ENCODE measurements at regions not wholly inside any gene's neighbourhood (a gene's known extent, or its start where the extent isn't known, plus 50 kb on each side); places are given as distances from the start of the nearest gene placed in this dataset.

DNA sequence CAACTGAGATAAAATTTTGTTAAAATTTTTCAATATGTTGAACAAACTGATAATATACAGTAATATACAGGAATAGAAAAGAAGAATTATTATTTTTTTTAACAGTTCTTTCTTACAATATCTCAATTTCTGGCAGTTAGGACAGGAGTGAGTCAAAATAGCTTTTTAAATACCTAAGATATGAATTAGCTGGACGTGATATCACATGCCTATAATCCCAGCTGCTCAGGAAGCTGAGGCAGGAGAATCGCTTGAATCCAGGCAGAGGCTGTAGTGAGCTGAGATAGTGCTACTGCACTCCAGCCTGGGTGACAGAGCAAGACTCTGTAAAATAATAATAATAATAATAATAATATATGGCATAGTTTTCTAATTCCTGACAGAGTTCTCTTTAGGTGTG lies 1039.3 kb downstream of the STPG2 start:
- Histone ChIP-seq H2BK5ac (ENCODE audit: low read depth, low read length, poor library complexity) (no peak overlapping the region), H3K4ac (ENCODE audit: low read depth, low read length) (no peak overlapping the region), H4K12ac (ENCODE audit: low read depth, low read length) (no peak overlapping the region), H2AK5ac (ENCODE audit: low read length) (no peak overlapping the region), H3K27ac (ENCODE audit: low read depth, low read length) (no peak overlapping the region), H4K91ac (ENCODE audit: low read depth, low read length) (no peak overlapping the region), H3K4me3 (ENCODE audit: low read depth, low read length) (no peak overlapping the region), H3K4me2 (ENCODE audit: low read length) (no peak overlapping the region), H3K27me3 (ENCODE audit: insufficient read depth, low read length) (no peaks in the 10 kb centered on the region), H2BK12ac (ENCODE audit: low read length) (no peak overlapping the region), H3K4me1 (ENCODE audit: control insufficient read depth in 1 of 2, insufficient read depth in 2 of 2, low read length in 2 of 2) (no peaks in the 10 kb centered on the region), H3K79me2 (ENCODE audit: control insufficient read depth, insufficient read depth, low read length, poor library complexity) (no peaks in the 10 kb centered on the region), H2AFZ (ENCODE audit: insufficient read depth, low read length, poor library complexity) (no peak overlapping the region), H4K8ac (ENCODE audit: low read depth, low read length) (no peak overlapping the region), H3K79me1 (ENCODE audit: low read length) (no peaks in the 10 kb centered on the region), H3K36me3 (ENCODE audit: control insufficient read depth in 1 of 2, insufficient read depth in 2 of 2, low read length in 2 of 2) (no peaks in the 10 kb centered on the region), H3K14ac (ENCODE audit: low read length) (no peak overlapping the region), H3K23ac (ENCODE audit: low read length) (no peak overlapping the region), H3K9ac (ENCODE audit: low read length) (no peak overlapping the region), H2BK120ac (ENCODE audit: insufficient read depth, low read length, poor library complexity) (no peak overlapping the region), H3K18ac (ENCODE audit: low read length) (no peak overlapping the region), H3K9me3 (ENCODE audit: insufficient read depth, low read depth, low read length) (no peaks in the 10 kb centered on the region)
- no peak for DNase-seq
- no CpG with 5 or more reads among the region's 2 CpGs for WGBS (ENCODE audit: extremely low coverage, insufficient coverage, insufficient read length)

DNA sequence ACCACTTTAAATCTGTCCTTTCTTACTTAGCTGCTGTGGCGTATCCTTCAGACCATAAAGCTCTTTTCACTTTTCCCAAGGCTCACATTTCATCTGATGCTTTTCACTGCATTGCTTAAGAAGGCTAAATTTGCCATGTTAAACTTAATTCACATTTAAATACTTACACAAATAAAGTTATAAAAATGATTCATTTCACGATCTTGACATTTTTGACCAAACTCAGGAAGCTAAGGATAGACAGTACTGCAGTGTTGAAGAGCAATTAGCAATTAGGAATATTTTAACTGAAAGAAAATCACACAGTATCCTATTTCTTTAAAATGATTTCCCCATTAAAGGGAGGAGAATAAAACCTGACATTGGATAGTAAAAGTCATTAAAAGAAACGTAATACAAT lies 1038.6 kb downstream of the STPG2 start:
- Histone ChIP-seq H3K18ac (ENCODE audit: low read length) (no peak overlapping the region), H3K27me3 (ENCODE audit: insufficient read depth, low read length) (no peaks in the 10 kb centered on the region), H3K14ac (ENCODE audit: low read length) (no peak overlapping the region), H3K79me2 (ENCODE audit: control insufficient read depth, insufficient read depth, low read length, poor library complexity) (no peaks in the 10 kb centered on the region), H3K4me3 (ENCODE audit: low read depth, low read length) (no peak overlapping the region), H3K9ac (ENCODE audit: low read length) (no peak overlapping the region), H3K4me1 (ENCODE audit: control insufficient read depth in 1 of 2, insufficient read depth in 2 of 2, low read length in 2 of 2) (no peaks in the 10 kb centered on the region), H2AFZ (ENCODE audit: insufficient read depth, low read length, poor library complexity) (no peak overlapping the region), H3K9me3 (ENCODE audit: insufficient read depth, low read depth, low read length) (no peaks in the 10 kb centered on the region), H2BK120ac (ENCODE audit: insufficient read depth, low read length, poor library complexity) (no peak overlapping the region), H2BK12ac (ENCODE audit: low read length) (no peak overlapping the region), H3K27ac (ENCODE audit: low read depth, low read length) (no peak overlapping the region), H3K79me1 (ENCODE audit: low read length) (no peaks in the 10 kb centered on the region), H4K91ac (ENCODE audit: low read depth, low read length) (no peak overlapping the region), H3K4ac (ENCODE audit: low read depth, low read length) (no peak overlapping the region), H3K23ac (ENCODE audit: low read length) (no peak overlapping the region), H4K12ac (ENCODE audit: low read depth, low read length) (no peak overlapping the region), H2AK5ac (ENCODE audit: low read length) (no peak overlapping the region), H4K8ac (ENCODE audit: low read depth, low read length) (no peak overlapping the region), H2BK5ac (ENCODE audit: low read depth, low read length, poor library complexity) (no peak overlapping the region), H3K4me2 (ENCODE audit: low read length) (no peak overlapping the region), H3K36me3 (ENCODE audit: control insufficient read depth in 1 of 2, insufficient read depth in 2 of 2, low read length in 2 of 2) (no peaks in the 10 kb centered on the region)
- DNase-seq = no peak
- no CpG with 5 or more reads among the region's 3 CpGs for WGBS (ENCODE audit: extremely low coverage, insufficient coverage, insufficient read length)

DNA sequence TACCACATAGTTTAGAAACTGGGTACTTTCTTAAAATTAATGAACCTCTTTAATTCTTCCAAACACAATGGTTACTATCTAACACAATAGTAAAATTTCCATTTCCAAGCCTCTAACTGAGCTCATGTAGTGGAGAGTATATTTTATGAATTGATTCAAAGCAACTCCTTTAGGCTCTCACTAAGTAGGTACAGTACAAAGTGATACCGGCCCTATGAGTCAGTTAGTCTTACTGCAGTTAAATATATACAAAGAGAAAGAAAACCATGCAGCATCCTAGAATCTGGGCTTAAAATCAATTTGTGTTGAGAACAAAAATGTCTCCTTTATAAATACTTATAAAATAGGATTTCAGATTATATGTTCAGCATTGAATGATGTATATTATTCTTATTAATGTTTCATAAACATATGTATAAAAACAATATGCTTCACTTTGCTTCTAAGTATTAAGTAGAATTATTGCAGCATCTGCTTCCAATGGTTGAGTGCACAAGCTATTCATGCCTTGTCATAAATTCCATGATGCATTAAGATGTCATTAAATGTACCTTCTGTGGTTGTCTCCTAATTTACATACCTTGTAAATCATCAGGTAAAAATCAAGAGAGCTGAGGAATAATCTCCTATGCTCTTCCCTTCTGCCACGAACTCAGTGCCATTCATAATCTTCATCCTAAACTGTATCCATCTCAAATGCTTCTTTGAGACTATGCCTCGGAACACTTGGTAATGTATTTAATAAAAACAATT lies 1037.8 kb downstream of the STPG2 start:
- no peak overlapping the region for H2BK120ac ChIP-seq (ENCODE audit: insufficient read depth, low read length, poor library complexity)
- no peak overlapping the region for H4K91ac ChIP-seq (ENCODE audit: low read depth, low read length)
- no peak overlapping the region for H3K9ac ChIP-seq (ENCODE audit: low read length)
- no peaks in the 10 kb centered on the region for H3K4me1 ChIP-seq (ENCODE audit: control insufficient read depth in 1 of 2, insufficient read depth in 2 of 2, low read length in 2 of 2)
- H3K36me3 ChIP-seq (ENCODE audit: control insufficient read depth in 1 of 2, insufficient read depth in 2 of 2, low read length in 2 of 2) = no peaks in the 10 kb centered on the region
- H2AK5ac ChIP-seq (ENCODE audit: low read length) = no peak overlapping the region
- no peak overlapping the region for H4K12ac ChIP-seq (ENCODE audit: low read depth, low read length)
- H2BK5ac ChIP-seq (ENCODE audit: low read depth, low read length, poor library complexity) = no peak overlapping the region
- H3K4me2 ChIP-seq (ENCODE audit: low read length) = no peak overlapping the region
- H3K4me3 ChIP-seq (ENCODE audit: low read depth, low read length) = no peak overlapping the region
- no peak overlapping the region for H3K14ac ChIP-seq (ENCODE audit: low read length)
- H2BK12ac ChIP-seq (ENCODE audit: low read length) = no peak overlapping the region
- no peak overlapping the region for H3K27ac ChIP-seq (ENCODE audit: low read depth, low read length)
- H3K79me1 ChIP-seq (ENCODE audit: low read length) = no peaks in the 10 kb centered on the region
- no peaks in the 10 kb centered on the region for H3K79me2 ChIP-seq (ENCODE audit: control insufficient read depth, insufficient read depth, low read length, poor library complexity)
- no peak overlapping the region for H3K18ac ChIP-seq (ENCODE audit: low read length)
- no peaks in the 10 kb centered on the region for H3K9me3 ChIP-seq (ENCODE audit: insufficient read depth, low read depth, low read length)
- no peak overlapping the region for H3K4ac ChIP-seq (ENCODE audit: low read depth, low read length)
- no CpG with 5 or more reads among the region's 3 CpGs for WGBS (ENCODE audit: extremely low coverage, insufficient coverage, insufficient read length)
- H2AFZ ChIP-seq (ENCODE audit: insufficient read depth, low read length, poor library complexity) = no peak overlapping the region
- DNase-seq = no peak
- no peak overlapping the region for H4K8ac ChIP-seq (ENCODE audit: low read depth, low read length)
- no peaks in the 10 kb centered on the region for H3K27me3 ChIP-seq (ENCODE audit: insufficient read depth, low read length)
- H3K23ac ChIP-seq (ENCODE audit: low read length) = no peak overlapping the region

DNA sequence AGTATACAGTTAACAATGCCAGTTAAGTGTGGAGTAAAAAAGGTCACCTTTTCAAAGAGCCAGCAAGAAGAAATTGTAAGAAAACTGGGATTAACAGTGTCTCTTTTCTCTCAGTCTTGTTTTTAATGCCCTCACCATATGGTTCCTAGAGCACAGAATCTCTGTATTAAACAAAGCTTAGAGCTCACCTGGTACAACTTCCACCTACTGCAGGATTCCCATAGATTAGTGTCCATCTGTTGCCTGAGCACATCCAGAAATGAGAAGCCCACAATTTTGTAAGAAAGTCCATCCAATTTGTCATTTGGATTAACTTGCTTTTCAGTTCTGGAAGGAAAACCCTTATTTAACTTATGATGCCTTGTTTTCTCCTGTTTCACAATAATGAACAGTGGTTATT lies 1037.1 kb downstream of the STPG2 start:
- Histone ChIP-seq H3K27me3 (ENCODE audit: insufficient read depth, low read length) (no peaks in the 10 kb centered on the region), H3K4me1 (ENCODE audit: control insufficient read depth in 1 of 2, insufficient read depth in 2 of 2, low read length in 2 of 2) (no peaks in the 10 kb centered on the region), H3K27ac (ENCODE audit: low read depth, low read length) (no peak overlapping the region), H4K12ac (ENCODE audit: low read depth, low read length) (no peak overlapping the region), H3K4me3 (ENCODE audit: low read depth, low read length) (no peak overlapping the region), H3K23ac (ENCODE audit: low read length) (no peak overlapping the region), H3K14ac (ENCODE audit: low read length) (no peak overlapping the region), H3K36me3 (ENCODE audit: control insufficient read depth in 1 of 2, insufficient read depth in 2 of 2, low read length in 2 of 2) (no peaks in the 10 kb centered on the region), H3K18ac (ENCODE audit: low read length) (no peak overlapping the region), H2BK120ac (ENCODE audit: insufficient read depth, low read length, poor library complexity) (no peak overlapping the region), H3K79me2 (ENCODE audit: control insufficient read depth, insufficient read depth, low read length, poor library complexity) (no peaks in the 10 kb centered on the region), H2BK12ac (ENCODE audit: low read length) (no peak overlapping the region), H3K9me3 (ENCODE audit: insufficient read depth, low read depth, low read length) (no peaks in the 10 kb centered on the region), H3K9ac (ENCODE audit: low read length) (no peak overlapping the region), H2BK5ac (ENCODE audit: low read depth, low read length, poor library complexity) (no peak overlapping the region), H3K79me1 (ENCODE audit: low read length) (no peaks in the 10 kb centered on the region), H2AK5ac (ENCODE audit: low read length) (no peak overlapping the region), H2AFZ (ENCODE audit: insufficient read depth, low read length, poor library complexity) (no peak overlapping the region), H3K4me2 (ENCODE audit: low read length) (no peak overlapping the region), H3K4ac (ENCODE audit: low read depth, low read length) (no peak overlapping the region), H4K91ac (ENCODE audit: low read depth, low read length) (no peak overlapping the region), H4K8ac (ENCODE audit: low read depth, low read length) (no peak overlapping the region)
- DNase-seq = no peak

Data from trophoblast cell (in vitro differentiated cells and primary cell).